ENCODE measurements at regions not wholly inside any gene's neighbourhood (a gene's known extent, or its start where the extent isn't known, plus 50 kb on each side); places are given as distances from the start of the nearest gene placed in this dataset.

DNA sequence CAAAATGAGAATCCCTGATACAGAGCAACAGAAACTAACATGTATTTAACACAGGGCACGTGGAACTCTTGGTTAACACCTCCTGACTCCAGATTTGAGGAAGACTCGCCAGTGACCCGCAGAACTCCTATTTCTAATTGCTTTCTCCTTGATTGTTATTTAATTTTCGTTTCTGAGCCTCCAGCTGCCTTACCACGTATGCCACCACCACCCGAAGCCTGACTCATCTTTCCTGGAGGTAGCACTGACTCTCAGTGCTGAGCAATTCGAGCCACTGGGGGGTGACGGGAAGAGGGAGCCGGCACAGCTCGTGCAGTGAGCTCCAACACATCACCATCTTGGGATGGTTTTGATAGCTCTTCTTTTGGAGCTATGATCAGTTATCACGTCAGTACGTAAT is 273.9 kb upstream of the MGMT start:
- ChIA-PET CTCF (ENCODE audit: low intra/inter-chr PET ratio, low total read pairs) (no interaction called here), POLR2A (no interaction called here)
- TF ChIP-seq GRHL1 (CRISPR knock-in tag; conservative IDR thresholded peaks at IDR 0.05) (no peak), YEATS4 (CRISPR knock-in tag; IDR thresholded peaks at IDR 0.05; ENCODE audit: borderline replicate concordance) (no peak), PRDM4 (CRISPR knock-in tag; IDR thresholded peaks at IDR 0.05; ENCODE audit: borderline replicate concordance) (no peak), TAF1 (CRISPR knock-in tag; IDR thresholded peaks at IDR 0.05) (no peak)
- no peaks in the 10 kb centered on the region for H4K20me1 ChIP-seq (ENCODE audit: insufficient read depth, low read length)
- H2AFZ ChIP-seq (ENCODE audit: low read length) = no peak overlapping the region
- no peaks in the 10 kb centered on the region; a peak in 1 of 5 replicates for H3K27me3 ChIP-seq (ENCODE audit: control insufficient read depth in 1 of 2, insufficient read depth in 2 of 2, low read length in 2 of 2)
- no peaks in the 10 kb centered on the region for H3K4me1 ChIP-seq (ENCODE audit: insufficient read depth, low read length)
- H3K4me3 ChIP-seq (replicated peaks in 1 of 3; ENCODE audit: insufficient read depth in 1 of 3, low read depth in 2 of 3, low read length in 3 of 3) = no peak overlapping the region
- no peak for FAIRE-seq
- in situ Hi-C loops (cut with HindIII; ENCODE audit: extremely low pct_ligation_motif_present, low pct_unique_long_range_greater_than_20kb) (no loop called here), intact Hi-C loops (cut with micrococcal nuclease; ENCODE audit: unreplicated experiment) (no loop called here)
- no peak overlapping the region for H3K4me2 ChIP-seq (ENCODE audit: low read depth, low read length)
- no peaks in the 10 kb centered on the region for H3K79me2 ChIP-seq (ENCODE audit: insufficient read depth, low read length)
- H3K9me3 ChIP-seq (ENCODE audit: low read length) = no peaks in the 10 kb centered on the region
- ATAC-seq = no peak
- H3K9ac ChIP-seq (ENCODE audit: insufficient read depth, low read depth, low read length) = no peak overlapping the region
- no peaks in the 10 kb centered on the region for H3K36me3 ChIP-seq (replicated peaks in 1 of 2; ENCODE audit: control insufficient read depth in 1 of 2, insufficient read depth in 2 of 2, low read length in 2 of 2)
- no peak for DNase-seq (ENCODE audit: low spot score)
- no peak overlapping the region for H3K27ac ChIP-seq (ENCODE audit: extremely low read length, insufficient read depth, low read length)
- no TSS peak for BruUV-seq (replicated peaks)
- WGBS (ENCODE audit: low lambda C conversion rate) = 4% methylated on average over 12 of the region's 12 CpGs

All from HepG2 (cell line).